Endothelial cell of umbilical vein (primary cell): ENCODE measurements at regions not wholly inside any gene's neighbourhood (a gene's known extent, or its start where the extent isn't known, plus 50 kb on each side); places are given as distances from the start of the nearest gene placed in this dataset.

Experiments
- BruUV-seq: library from RNA; stranded (reverse); fragments of 400-500 nt; replicated peaks from 2 replicates; lab custom pipeline; 2021; lab: Mats Ljungman, UMichigan
- CTCF ChIA-PET: fragments of 300-600, 350-600 bp; sonication (Branson Sonifier 250); formaldehyde crosslinking; loops from one replicate; lab custom pipeline; 2021; ENCODE audit warnings: antibody characterized with exemption, inconsistent platforms; lab: Charles Lee
- POLR2A ChIA-PET: fragments of 300-600, 350-600 bp; sonication (Branson Sonifier 250); formaldehyde crosslinking; loops from one replicate; lab custom pipeline; 2021; ENCODE audit warnings: antibody characterized with exemption, inconsistent platforms; lab: Charles Lee
- DNase-seq: peaks from one replicate; pipeline ENCODE4 v3.0.0-alpha.2; 2011; ENCODE audit warnings: low read depth, low spot score
- FAIRE-seq: peaks from 2 replicates; lab custom pipeline; 2011; peaks lifted over from hg19 to GRCh38; lab: Jason Lieb, UNC
- H2AFZ ChIP-seq: 2 replicates; pipeline ENCODE4 v1.6.0; 2012; ENCODE audit warnings: low read depth, low read length, control low read depth, inconsistent platforms
- H3K27ac ChIP-seq: 2 replicates; pipeline ENCODE4 v1.5.1; 2011; ENCODE audit warnings: low read depth, mild to moderate bottlenecking, control low read depth, low read length, moderate library complexity; ENCODE audit not compliant: insufficient read depth
- H3K27me3 ChIP-seq, 2 experiments: 2 replicates each; pipeline versions ENCODE4 v1.6.0 to v1.6.1; 2011; ENCODE audit warnings: low read length in 2 of 2, mixed read lengths in 1 of 2; ENCODE audit not compliant: control insufficient read depth in 2 of 2, insufficient read depth in 2 of 2
- H3K36me3 ChIP-seq, 2 experiments: 2 replicates in 1 of 2; 3 replicates in 1 of 2; pipeline ENCODE4 v1.5.1; 2011; ENCODE audit warnings: low read length in 2 of 2, mild to moderate bottlenecking in 1 of 2, moderate library complexity in 1 of 2; ENCODE audit not compliant: control insufficient read depth in 2 of 2, insufficient read depth in 2 of 2; ENCODE audit errors: extremely low read depth in 1 of 2
- H3K4me1 ChIP-seq: 3 replicates; pipeline ENCODE4 v1.5.1; 2011; ENCODE audit warnings: mild to moderate bottlenecking, low read length; ENCODE audit not compliant: control insufficient read depth, insufficient read depth; ENCODE audit errors: extremely low read depth
- H3K4me2 ChIP-seq: 2 replicates; pipeline ENCODE4 v1.6.1; 2011; ENCODE audit warnings: low read length, control low read depth, mixed read lengths; ENCODE audit not compliant: insufficient read depth
- H3K4me3 ChIP-seq, 3 experiments: fragments of 200-600 bp in 1 of 3; sonication (generic), shearing (Covaris generic) in 1 of 3; replicated peaks in 1 of 3; 2 replicates each; pipeline ENCODE4 v1.5.1; 2011 to 2016; ENCODE audit warnings: control low read depth in 3 of 3, low read length in 3 of 3, mild to moderate bottlenecking in 2 of 3, inconsistent platforms in 1 of 3, low read depth in 1 of 3, moderate library complexity in 1 of 3; ENCODE audit not compliant: insufficient read depth in 1 of 3
- H3K79me2 ChIP-seq: 2 replicates; pipeline ENCODE4 v1.6.0; 2012; ENCODE audit warnings: low read length, inconsistent platforms; ENCODE audit not compliant: control insufficient read depth, insufficient read depth
- H3K9ac ChIP-seq: replicated peaks from 2 replicates; pipeline ENCODE3; 2011; ENCODE audit warnings: low read length, control low read depth; ENCODE audit not compliant: insufficient read depth; ENCODE audit errors: extremely low read depth
- H3K9me1 ChIP-seq: replicated peaks from 3 replicates; pipeline ENCODE4 v1.6.0; 2011; ENCODE audit warnings: mild to moderate bottlenecking, low read length; ENCODE audit not compliant: control insufficient read depth, insufficient read depth; ENCODE audit errors: extremely low read depth
- H3K9me3 ChIP-seq: replicated peaks from 2 replicates; pipeline ENCODE4 v1.5.1; 2012; ENCODE audit warnings: low read length, inconsistent platforms; ENCODE audit not compliant: control insufficient read depth, insufficient read depth
- H4K20me1 ChIP-seq: replicated peaks from 2 replicates; pipeline ENCODE3; 2011; ENCODE audit warnings: mild to moderate bottlenecking, low read length; ENCODE audit not compliant: control insufficient read depth, insufficient read depth; ENCODE audit errors: extremely low read depth
- CTCF ChIP-seq, 2 donors: IDR thresholded peaks; 1 replicate in 1 of 2; 2 replicates in 1 of 2; pipeline ENCODE4 v1.5.1; 2011; ENCODE audit warnings: low read length in 2 of 2, mild to moderate bottlenecking in 2 of 2, moderate library complexity in 2 of 2, control low read depth in 1 of 2, inconsistent platforms in 1 of 2, low read depth in 1 of 2; ENCODE audit not compliant: insufficient read depth in 1 of 2; ENCODE audit errors: extremely low read depth in 1 of 2
- EZH2 ChIP-seq: IDR thresholded peaks from 2 replicates; pipeline ENCODE4 v1.6.1; 2012; ENCODE audit warnings: borderline replicate concordance, low read depth, mild to moderate bottlenecking, moderate library complexity, low read length, inconsistent platforms; ENCODE audit not compliant: severe bottlenecking
- FOS ChIP-seq: IDR thresholded peaks from 2 replicates; pipeline ENCODE4 v1.6.1; 2011; ENCODE audit warnings: mild to moderate bottlenecking, low read length, moderate library complexity, borderline replicate concordance; ENCODE audit not compliant: insufficient read depth
- GATA2 ChIP-seq: IDR thresholded peaks from 2 replicates; pipeline ENCODE4 v1.7.0; 2011; ENCODE audit warnings: low read depth, mild to moderate bottlenecking, moderate library complexity, mixed read lengths, low read length; ENCODE audit not compliant: insufficient read length, insufficient read depth
- JUN ChIP-seq: IDR thresholded peaks from 2 replicates; pipeline ENCODE4 v1.6.1; 2011; ENCODE audit warnings: borderline replicate concordance, low read depth; ENCODE audit not compliant: insufficient read length, insufficient read depth
- MAX ChIP-seq: IDR thresholded peaks from 2 replicates; pipeline ENCODE4 v1.6.1; 2011; ENCODE audit not compliant: insufficient read depth, insufficient read length
- MYC ChIP-seq: IDR thresholded peaks from one replicate; pipeline ENCODE4 v1.6.1; 2011; ENCODE audit warnings: mild to moderate bottlenecking, low read depth, low read length
- POLR2A ChIP-seq: IDR thresholded peaks from 2 replicates; pipeline ENCODE4 v1.6.1; 2012; ENCODE audit warnings: low read depth, mild to moderate bottlenecking, control low read depth, low read length
- POLR2AphosphoS5 ChIP-seq: IDR thresholded peaks from 2 replicates; pipeline ENCODE4 v1.6.1; 2012; ENCODE audit warnings: low read depth, mild to moderate bottlenecking, control low read depth, low read length, moderate library complexity; ENCODE audit not compliant: insufficient read depth
- dilution Hi-C: fragments of 300-500 bp; cut with MboI; formaldehyde crosslinking; loops from one replicate; pipeline ENCODE4 v1.15.0; 2019; ENCODE audit warnings: low sequenced_read_pairs; ENCODE audit not compliant: extremely low pct_ligation_motif_present
- intact Hi-C: fragments of 100-400 bp; cut with micrococcal nuclease; formaldehyde crosslinking; loops from one replicate; pipeline ENCODE4 v1.10.0; 2022

- no peak overlapping the region for H3K27ac ChIP-seq
- no peaks in the 10 kb centered on the region for H3K79me2 ChIP-seq
- POLR2A ChIA-PET: no interaction called here
- no peak for TF ChIP-seq GATA2
- no peak for TF ChIP-seq MYC
- no peak for TF ChIP-seq JUN
- no peak for TF ChIP-seq CTCF (IDR thresholded peaks at IDR 0.05; ENCODE audit: extremely low read depth in 1 of 2, insufficient read depth in 1 of 2, low read depth in 1 of 2, low read length in 2 of 2)
- no peak for TF ChIP-seq FOS
- TF ChIP-seq EZH2: no peak
- no peak for TF ChIP-seq MAX
- no peak for TF ChIP-seq POLR2AphosphoS5
- no peak for TF ChIP-seq POLR2A
- no peak overlapping the region for H2AFZ ChIP-seq
- dilution Hi-C loops: no loop called here
- DNase-seq (no peak), FAIRE-seq (no peak)
- no peaks in the 10 kb centered on the region for H3K4me1 ChIP-seq
- no peak overlapping the region for H3K4me3 ChIP-seq
- H3K9ac ChIP-seq: no peak overlapping the region
- H4K20me1 ChIP-seq: no peaks in the 10 kb centered on the region
- H3K4me2 ChIP-seq: no peak overlapping the region
- no peaks in the 10 kb centered on the region for H3K9me3 ChIP-seq
- H3K36me3 ChIP-seq: no peaks in the 10 kb centered on the region
- intact Hi-C loops: no loop called here
- no TSS peak for BruUV-seq
- CTCF ChIA-PET: no interaction called here
- no peaks in the 10 kb centered on the region for H3K27me3 ChIP-seq
- no peaks in the 10 kb centered on the region for H3K9me1 ChIP-seq
These were observed 276.2 kb downstream of the RNF144A start for GRCh38 chr2:7193457-7193856.
